CD4-positive, alpha-beta T cell (primary cell): ENCODE measurements at regions not wholly inside any gene's neighbourhood (a gene's known extent, or its start where the extent isn't known, plus 50 kb on each side); places are given as distances from the start of the nearest gene placed in this dataset.

Experiments used
- ATAC-seq: fragments of 200-7000 bp; cut with Tn5 transposase; one replicate; pipeline ENCODE4 v1.10.0; 2022; ENCODE audit warnings: mild to moderate bottlenecking; ENCODE audit not compliant: poor library complexity
- CTCF ChIA-PET: fragments of 350-600 bp; sonication (Branson Sonifier 250); formaldehyde crosslinking; loops from one replicate; lab custom pipeline; 2021; ENCODE audit warnings: antibody characterized with exemption, inconsistent platforms; lab: Charles Lee
- POLR2A ChIA-PET: fragments of 350-600 bp; sonication (Branson Sonifier 250); formaldehyde crosslinking; loops from one replicate; lab custom pipeline; 2021; ENCODE audit warnings: antibody characterized with exemption, inconsistent platforms; lab: Charles Lee
- DNase-seq, 14 experiments: peaks; one replicate each; pipeline ENCODE4 v3.0.0-alpha.2; 2013 to 2020; ENCODE audit warnings: mixed read lengths in 2 of 14
- H3K27ac ChIP-seq, 2 donors: one replicate each; pipeline versions ENCODE4 v1.5.1 to v1.7.0; 2013; ENCODE audit warnings: low read length in 2 of 2, low read depth in 1 of 2, mild to moderate bottlenecking in 1 of 2
- H3K27me3 ChIP-seq, 2 experiments: 1 replicate in 1 of 2; 2 replicates in 1 of 2; pipeline versions ENCODE4 v1.6.1 to v1.7.0; 2013; ENCODE audit warnings: low read length in 2 of 2, control low read depth in 1 of 2, mild to moderate bottlenecking in 1 of 2, moderate library complexity in 1 of 2; ENCODE audit not compliant: insufficient read depth in 2 of 2, control insufficient read depth in 1 of 2
- H3K36me3 ChIP-seq: one replicate; pipeline ENCODE4 v1.6.1; 2013; ENCODE audit warnings: low read length, control low read depth; ENCODE audit not compliant: insufficient read depth
- H3K4me1 ChIP-seq: one replicate; pipeline ENCODE4 v1.6.1; 2013; ENCODE audit warnings: low read length, control low read depth; ENCODE audit not compliant: insufficient read depth
- H3K4me3 ChIP-seq: one replicate; pipeline ENCODE4 v1.5.1; 2013; ENCODE audit warnings: mild to moderate bottlenecking, low read length, moderate library complexity
- H3K9me3 ChIP-seq, 2 experiments: 1 replicate in 1 of 2; 2 replicates in 1 of 2; pipeline versions ENCODE4 v1.6.1 to v1.7.0; 2013; ENCODE audit warnings: low read length in 2 of 2, mild to moderate bottlenecking in 2 of 2, control low read depth in 1 of 2, moderate library complexity in 1 of 2; ENCODE audit not compliant: control insufficient read depth in 1 of 2, insufficient read depth in 1 of 2
- H3K27ac Mint-ChIP-seq: one replicate; pipeline ENCODE4 v1.8.0; 2020; ENCODE audit warnings: mixed read lengths
- H3K27me3 Mint-ChIP-seq: one replicate; pipeline ENCODE4 v1.8.0; 2021; ENCODE audit warnings: mixed read lengths
- H3K36me3 Mint-ChIP-seq: one replicate; pipeline ENCODE4 v1.8.0; 2021; ENCODE audit warnings: low read depth, mixed read lengths
- H3K4me1 Mint-ChIP-seq: one replicate; pipeline ENCODE4 v1.8.0; 2021; ENCODE audit warnings: low read depth, mixed read lengths
- H3K4me3 Mint-ChIP-seq: one replicate; pipeline ENCODE4 v1.8.0; 2020; ENCODE audit warnings: mild to moderate bottlenecking, mixed read lengths
- H3K9me3 Mint-ChIP-seq: one replicate; pipeline ENCODE4 v1.8.0; 2020; ENCODE audit warnings: mixed read lengths
- CTCF ChIP-seq: fragments of 200-600 bp; IDR thresholded peaks from one replicate; pipeline ENCODE4 v1.8.0; 2022; ENCODE audit warnings: antibody characterized with exemption, mild to moderate bottlenecking
- intact Hi-C, 2 experiments: fragments of 100-400 bp; cut with DNase I in 1 of 2; cut with micrococcal nuclease in 1 of 2; formaldehyde crosslinking; loops; one replicate each; pipeline versions ENCODE4 v1.15.1 to v1.9.0; 2023 to 2025; cut with DNase I, micrococcal nuclease

DNA sequence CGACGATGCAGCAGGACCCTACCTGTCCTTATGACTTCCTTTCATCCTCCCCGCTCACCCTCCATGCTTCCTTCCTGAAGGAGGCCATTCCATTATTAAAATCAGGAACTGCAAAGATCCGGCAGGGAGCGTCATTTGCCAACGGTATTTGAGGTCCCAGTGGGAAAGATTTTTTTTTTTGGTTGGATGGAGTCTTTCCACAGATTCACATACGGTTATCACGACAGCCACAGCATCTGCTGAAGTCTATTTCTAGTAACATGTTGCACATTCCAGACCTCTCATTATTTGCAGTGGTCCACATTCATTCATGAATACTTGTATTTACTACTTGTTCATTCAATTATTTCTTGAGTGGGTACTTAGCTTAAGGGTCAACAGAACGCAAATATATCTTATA is 94.7 kb upstream of the LYZL2 start:
- no peak overlapping the region for H3K27ac Mint-ChIP-seq

DNA sequence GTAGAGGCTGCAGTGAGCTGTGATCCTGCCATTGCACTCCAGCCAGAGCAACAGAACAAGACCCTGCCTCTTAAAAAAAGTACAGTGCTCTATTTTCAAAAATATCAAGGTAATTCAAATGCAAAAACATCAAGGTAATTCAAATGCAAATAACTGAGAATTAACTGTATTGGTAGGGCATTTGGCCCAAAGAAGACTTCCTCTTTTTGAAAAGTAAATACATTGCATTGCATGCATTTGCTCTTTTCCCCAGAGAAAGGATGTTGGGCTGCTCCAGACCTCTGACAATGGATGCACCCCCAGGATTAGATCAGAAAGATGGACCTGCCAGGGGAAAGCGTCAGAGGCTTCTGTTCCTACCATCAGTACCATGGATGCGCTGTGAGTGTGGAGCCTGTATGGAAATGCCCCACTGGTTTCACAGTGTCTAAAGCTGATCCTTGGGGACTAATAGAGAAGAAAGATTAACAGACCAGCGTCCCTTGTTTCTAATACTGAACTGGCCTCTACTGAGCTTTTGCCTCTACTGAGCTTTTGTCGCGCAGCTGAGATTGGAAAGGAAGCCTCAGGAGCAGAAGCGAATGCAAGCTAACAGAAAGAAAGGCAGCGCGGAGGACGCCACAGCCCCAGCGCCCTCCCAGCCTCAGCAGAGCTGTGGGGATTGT is 93.5 kb upstream of the LYZL2 start:
- H3K4me1 Mint-ChIP-seq, result peaks cover 5% of the 10 kb centered on the region
- POLR2A ChIA-PET, result no interaction called here
- H3K4me1 ChIP-seq, result peaks cover 7% of the 10 kb centered on the region
- CTCF ChIA-PET, result interaction anchor here (0.5 to 0.7 kb wide), 3 partner anchors 52 to 163 kb away, joined by 3 to 5 read pairs (median 4); no protein-coding TSS in a partner anchor
- no peak for ATAC-seq
- peaks cover 4% of the 10 kb centered on the region for H3K27me3 Mint-ChIP-seq
- H3K4me3 ChIP-seq, result no peak overlapping the region
- H3K9me3 Mint-ChIP-seq, result no peaks in the 10 kb centered on the region
- no peak overlapping the region for H3K27ac ChIP-seq
- no peak overlapping the region for H3K4me3 Mint-ChIP-seq
- H3K36me3 ChIP-seq, result no peaks in the 10 kb centered on the region
- no peaks in the 10 kb centered on the region for H3K36me3 Mint-ChIP-seq
- intact Hi-C loops, result loop anchor here in 1 of 2 experiments (10.0 kb wide), 1 partner anchor 1492 kb away; no protein-coding TSS in a partner anchor
- no peaks in the 10 kb centered on the region for H3K9me3 ChIP-seq
- TF ChIP-seq CTCF, result no peak
- H3K27me3 ChIP-seq, result no peaks in the 10 kb centered on the region
- no peak for DNase-seq
- H3K27ac Mint-ChIP-seq, result no peak overlapping the region

More for the DNA sequence above, 94.7 kb upstream of the LYZL2 start:
- Histone ChIP-seq H3K4me1 (peaks cover 7% of the 10 kb centered on the region), H3K4me3 (no peak overlapping the region), H3K27ac (no peak overlapping the region), H3K36me3 (no peaks in the 10 kb centered on the region), H3K9me3 (no peaks in the 10 kb centered on the region), H3K27me3 (no peaks in the 10 kb centered on the region)
- TF ChIP-seq CTCF, result no peak
- ChIA-PET CTCF (interaction anchor here (0.6 kb wide), 1 partner anchor 1023 kb away, joined by 3 read pairs; no protein-coding TSS in a partner anchor), POLR2A (no interaction called here)
- intact Hi-C loops, result loop anchor here in 1 of 2 experiments (2.0 to 10.0 kb wide), 2 partner anchors 1085 to 1491 kb away; no protein-coding TSS in a partner anchor
- Mint-ChIP-seq H3K4me1 (peaks cover 5% of the 10 kb centered on the region), H3K4me3 (no peak overlapping the region), H3K36me3 (no peaks in the 10 kb centered on the region), H3K27me3 (peaks cover 4% of the 10 kb centered on the region), H3K9me3 (no peaks in the 10 kb centered on the region)
- no peak for DNase-seq
- no peak for ATAC-seq

GRCh38 chr10:30719832-30720231 is 90.3 kb upstream of the LYZL2 start:
- no peaks in the 10 kb centered on the region for H3K27me3 Mint-ChIP-seq
- DNase-seq, result no peak
- POLR2A ChIA-PET, result interaction anchor here (0.6 to 1.9 kb wide), 2 partner anchors 32 to 278 kb away, joined by 3 to 7 read pairs; no protein-coding TSS in a partner anchor
- CTCF ChIA-PET, result interaction anchor here (1.1 to 4.2 kb wide), 2 partner anchors 31 to 49 kb away, joined by 4 to 43 read pairs; no protein-coding TSS in a partner anchor
- H3K4me3 ChIP-seq, result no peak overlapping the region
- no peaks in the 10 kb centered on the region for H3K36me3 Mint-ChIP-seq
- intact Hi-C loops, result loop anchor here in 1 of 2 experiments (10.0 kb wide), 1 partner anchor 1495 kb away; no protein-coding TSS in a partner anchor
- no peak for TF ChIP-seq CTCF
- no peaks in the 10 kb centered on the region for H3K27me3 ChIP-seq
- no peaks in the 10 kb centered on the region for H3K4me1 Mint-ChIP-seq
- no peak overlapping the region for H3K27ac ChIP-seq
- H3K4me3 Mint-ChIP-seq, result no peak overlapping the region
- H3K36me3 ChIP-seq, result no peaks in the 10 kb centered on the region
- no peak overlapping the region for H3K27ac Mint-ChIP-seq
- no peak for ATAC-seq
- H3K9me3 ChIP-seq, result no peaks in the 10 kb centered on the region
- no peaks in the 10 kb centered on the region for H3K9me3 Mint-ChIP-seq
- H3K4me1 ChIP-seq, result no peaks in the 10 kb centered on the region
